ENCODE measurements at regions not wholly inside any gene's neighbourhood (a gene's known extent, or its start where the extent isn't known, plus 50 kb on each side); places are given as distances from the start of the nearest gene placed in this dataset.

DNA sequence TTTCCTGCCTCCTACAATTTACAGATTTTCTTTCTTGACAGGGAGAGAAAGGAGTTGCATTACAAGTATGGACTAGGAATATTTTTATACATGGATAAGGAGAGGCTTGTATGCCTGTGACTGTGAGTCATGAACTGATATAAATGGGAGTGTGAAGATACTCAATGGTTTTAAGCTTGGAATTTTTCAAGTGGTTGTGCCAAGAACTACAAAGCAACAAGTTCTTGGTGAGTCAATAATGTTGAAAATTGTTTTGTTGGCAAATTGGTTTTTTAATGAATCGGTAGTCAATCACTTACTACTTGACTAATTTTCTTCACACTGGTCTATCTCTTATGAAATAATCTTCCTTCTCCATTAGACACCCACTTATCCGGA is 58.9 kb upstream of the HMGA2 start:
- Histone ChIP-seq H3K27ac (ENCODE audit: low read depth in 2 of 2, low read length in 1 of 2) (peak overlapping the region in 1 of 2 experiments; percentile 54; a peak in 3 of 4 replicates), H3K79me2 (ENCODE audit: insufficient read depth) (no peaks in the 10 kb centered on the region), H3K4me1 (ENCODE audit: control insufficient read depth in 1 of 2, insufficient read depth in 2 of 2, low read depth in 1 of 2, low read length in 1 of 2) (no peaks in the 10 kb centered on the region), H3K9me3 (no peaks in the 10 kb centered on the region), H4K20me1 (ENCODE audit: insufficient read depth) (no peaks in the 10 kb centered on the region), H3K27me3 (ENCODE audit: insufficient read depth) (no peaks in the 10 kb centered on the region), H2AFZ (ENCODE audit: low read depth) (no peak overlapping the region), H3F3A (replicated peaks; ENCODE audit: insufficient read depth) (peaks cover 19% of the 10 kb centered on the region), H3K9me2 (no peaks in the 10 kb centered on the region), H3K4me3 (ENCODE audit: low read depth in 2 of 2, low read length in 1 of 2) (no peak overlapping the region), H3K4me2 (0 out of 2 replicates have a peak overlapping the region, but pooled peaks have one; percentile 7), H3K9ac (no peak overlapping the region), H3K36me3 (replicated peaks in 1 of 2; ENCODE audit: control insufficient read depth in 1 of 2, insufficient read depth in 2 of 2, low read length in 1 of 2) (no peaks in the 10 kb centered on the region)
- ChIA-PET POLR2A (no interaction called here), CTCF (no interaction called here)
- no peak for DNase-seq
- TF ChIP-seq GABPA (IDR thresholded peaks at IDR 0.05; ENCODE audit: low read depth) (no peak), TAF1 (IDR thresholded peaks at IDR 0.05; ENCODE audit: borderline replicate concordance, low read depth, low read length) (no peak), RCOR1 (IDR thresholded peaks at IDR 0.05; ENCODE audit: low read length) (no peak), EP300 (IDR thresholded peaks at IDR 0.05; ENCODE audit: borderline replicate concordance in 1 of 2, low read depth in 1 of 2, low read length in 1 of 2) (no peak), MEF2A (IDR thresholded peaks at IDR 0.05; ENCODE audit: borderline replicate concordance, low read depth) (no peak), ELF1 (IDR thresholded peaks at IDR 0.05) (no peak), FOSL2 (IDR thresholded peaks at IDR 0.05; ENCODE audit: borderline replicate concordance, low read depth) (peak; percentile 44; the same call in 1 of the 2 replicates), EZH2phosphoT487 (IDR thresholded peaks at IDR 0.05; ENCODE audit: borderline replicate concordance, low read depth) (no peak), JUND (IDR thresholded peaks at IDR 0.05) (0 out of 2 replicates have a peak, but pooled peaks have one; percentile 18), SIN3A (IDR thresholded peaks at IDR 0.05; ENCODE audit: borderline replicate concordance, low read depth, low read length) (no peak), TEAD4 (IDR thresholded peaks at IDR 0.05; ENCODE audit: borderline replicate concordance, insufficient read depth) (no peak), NFIC (IDR thresholded peaks at IDR 0.05; ENCODE audit: borderline replicate concordance) (peak; percentile 55; the same call in 1 of the 2 replicates)
- TF ChIP-seq, protein P1, sequence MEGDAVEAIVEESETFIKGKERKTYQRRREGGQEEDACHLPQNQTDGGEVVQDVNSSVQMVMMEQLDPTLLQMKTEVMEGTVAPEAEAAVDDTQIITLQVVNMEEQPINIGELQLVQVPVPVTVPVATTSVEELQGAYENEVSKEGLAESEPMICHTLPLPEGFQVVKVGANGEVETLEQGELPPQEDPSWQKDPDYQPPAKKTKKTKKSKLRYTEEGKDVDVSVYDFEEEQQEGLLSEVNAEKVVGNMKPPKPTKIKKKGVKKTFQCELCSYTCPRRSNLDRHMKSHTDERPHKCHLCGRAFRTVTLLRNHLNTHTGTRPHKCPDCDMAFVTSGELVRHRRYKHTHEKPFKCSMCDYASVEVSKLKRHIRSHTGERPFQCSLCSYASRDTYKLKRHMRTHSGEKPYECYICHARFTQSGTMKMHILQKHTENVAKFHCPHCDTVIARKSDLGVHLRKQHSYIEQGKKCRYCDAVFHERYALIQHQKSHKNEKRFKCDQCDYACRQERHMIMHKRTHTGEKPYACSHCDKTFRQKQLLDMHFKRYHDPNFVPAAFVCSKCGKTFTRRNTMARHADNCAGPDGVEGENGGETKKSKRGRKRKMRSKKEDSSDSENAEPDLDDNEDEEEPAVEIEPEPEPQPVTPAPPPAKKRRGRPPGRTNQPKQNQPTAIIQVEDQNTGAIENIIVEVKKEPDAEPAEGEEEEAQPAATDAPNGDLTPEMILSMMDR (IDR thresholded peaks at IDR 0.05): peak; percentile 9; the same call in 1 of the 2 replicates
- WGBS (ENCODE audit: low lambda C conversion rate): 14% methylated on average over 2 of the region's 2 CpGs

DNA sequence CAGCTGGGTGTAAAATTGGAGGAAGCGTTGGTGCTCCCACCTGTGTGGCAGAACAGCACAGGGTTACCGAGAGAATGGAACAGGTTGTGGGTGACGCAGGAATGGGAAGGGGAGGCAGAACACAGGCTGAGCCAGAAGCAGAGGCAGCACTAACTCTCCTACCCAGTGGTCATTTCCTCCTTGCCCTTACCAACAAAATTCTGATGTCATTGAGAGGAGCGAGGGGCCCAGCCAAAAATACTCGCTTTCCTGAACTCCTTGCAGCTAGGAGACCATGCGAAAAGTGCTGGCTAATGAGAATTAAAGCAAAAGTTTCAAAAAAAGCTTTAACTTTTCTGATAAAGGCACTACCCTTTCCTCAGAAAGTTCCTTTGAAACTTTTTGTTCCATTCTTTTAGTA is 54.4 kb upstream of the HMGA2 start:
- POLR2A ChIA-PET: no interaction called here
- H3K27me3 ChIP-seq (ENCODE audit: insufficient read depth): no peaks in the 10 kb centered on the region

More for the DNA sequence above, 54.4 kb upstream of the HMGA2 start:
- no peaks in the 10 kb centered on the region for H4K20me1 ChIP-seq (ENCODE audit: insufficient read depth)
- no peak for DNase-seq
- no peak overlapping the region for H3K4me3 ChIP-seq (ENCODE audit: low read depth in 2 of 2, low read length in 1 of 2)
- no peaks in the 10 kb centered on the region for H3K79me2 ChIP-seq (ENCODE audit: insufficient read depth)
- WGBS (ENCODE audit: low lambda C conversion rate): 63% methylated on average over 6 of the region's 6 CpGs
- H3K9ac ChIP-seq: no peak overlapping the region
- no peaks in the 10 kb centered on the region for H3K9me2 ChIP-seq
- no peak for TF ChIP-seq CHD2 (IDR thresholded peaks at IDR 0.05; ENCODE audit: low read length, partially characterized antibody)
- H2AFZ ChIP-seq (ENCODE audit: low read depth): peak overlapping the region; percentile 10; the same call in 1 of the 2 replicates
- no peak overlapping the region for H3K4me2 ChIP-seq
- no peak overlapping the region for H3K27ac ChIP-seq (ENCODE audit: low read depth in 2 of 2, low read length in 1 of 2)
- CTCF ChIA-PET: no interaction called here
- H3K9me3 ChIP-seq: no peaks in the 10 kb centered on the region
- no peaks in the 10 kb centered on the region for H3K36me3 ChIP-seq (replicated peaks in 1 of 2; ENCODE audit: control insufficient read depth in 1 of 2, insufficient read depth in 2 of 2, low read length in 1 of 2)
- H3F3A ChIP-seq (replicated peaks; ENCODE audit: insufficient read depth): peaks cover 20% of the 10 kb centered on the region
- no peaks in the 10 kb centered on the region for H3K4me1 ChIP-seq (ENCODE audit: control insufficient read depth in 1 of 2, insufficient read depth in 2 of 2, low read depth in 1 of 2, low read length in 1 of 2)

Measured in SK-N-SH (cell line).